Germinal center (tissue), 1 donor: ENCODE measurements at regions not wholly inside any gene's neighbourhood (a gene's known extent, or its start where the extent isn't known, plus 50 kb on each side); places are given as distances from the start of the nearest gene placed in this dataset.
A peak's percentile ranks its signal among the peaks of the same experiment; 100 is the strongest.

ENCODE experiments used
- DNase-seq: peaks from one replicate; pipeline ENCODE4 v3.0.0; 2012; ENCODE audit warnings: mixed read lengths, low spot score

GRCh38 chr4:24719615-24720014, 75.8 kb upstream of the SOD3 start:
- no peak for DNase-seq

GRCh38 chr4:24720436-24720835, 74.9 kb upstream of the SOD3 start:
- no peak for DNase-seq

- no peak for DNase-seq
These were observed 74.4 kb upstream of the SOD3 start for GRCh38 chr4:24720979-24721378.

- no peak for DNase-seq
These were observed 73.3 kb upstream of the SOD3 start for GRCh38 chr4:24722026-24722568.

- DNase-seq: no peak
These were observed 67.8 kb upstream of the SOD3 start for GRCh38 chr4:24727390-24728224.

GRCh38 chr4:24729119-24729730, 66.1 kb upstream of the SOD3 start:
- no peak for DNase-seq

- no peak for DNase-seq
These were observed 64.9 kb upstream of the SOD3 start for GRCh38 chr4:24730256-24731001.

- no peak for DNase-seq
These were observed 63.9 kb upstream of the SOD3 start for GRCh38 chr4:24731448-24731847.

- no peak for DNase-seq
These were observed 60.9 kb upstream of the SOD3 start for GRCh38 chr4:24734511-24734910.

- DNase-seq: peak; percentile 10
These were observed 59.3 kb upstream of the SOD3 start for GRCh38 chr4:24736066-24736465.

GRCh38 chr4:24741910-24742309, 53.5 kb upstream of the SOD3 start:
- DNase-seq: no peak

- DNase-seq: no peak
These were observed 53.0 kb upstream of the SOD3 start for GRCh38 chr4:24742335-24742734.

- no peak for DNase-seq
These were observed 52.6 kb upstream of the SOD3 start for GRCh38 chr4:24742773-24743172.

GRCh38 chr4:24743206-24743605, 52.2 kb upstream of the SOD3 start:
- DNase-seq: no peak

GRCh38 chr4:24743927-24744326, 51.4 kb upstream of the SOD3 start:
- no peak for DNase-seq

GRCh38 chr4:24745172-24745895, 50.0 kb upstream of the SOD3 start:
- DNase-seq: no peak
